H1 (cell line): ENCODE measurements at regions not wholly inside any gene's neighbourhood (a gene's known extent, or its start where the extent isn't known, plus 50 kb on each side); places are given as distances from the start of the nearest gene placed in this dataset.

Experiments used
- CTCF ChIA-PET: fragments of 300-600 bp; sonication (Branson Sonifier 250); formaldehyde crosslinking; loops from one replicate; lab custom pipeline; 2021; ENCODE audit not compliant: partially characterized antibody; lab: Charles Lee
- POLR2A ChIA-PET: fragments of 300-600 bp; sonication (Branson Sonifier 250); formaldehyde crosslinking; loops from one replicate; lab custom pipeline; 2021; ENCODE audit warnings: inconsistent platforms; ENCODE audit not compliant: partially characterized antibody; lab: Charles Lee
- DNase-seq, 2 experiments: peaks; one replicate each; pipeline versions ENCODE4 v3.0.0 to v3.0.0-alpha.2; 2010 to 2022; ENCODE audit warnings: low spot score in 2 of 2, low read depth in 1 of 2, mixed read lengths in 1 of 2
- FAIRE-seq: peaks from 2 replicates; lab custom pipeline; 2011; peaks lifted over from hg19 to GRCh38; lab: Jason Lieb, UNC
- H2AFZ ChIP-seq: 2 replicates; pipeline ENCODE4 v1.8.1; 2012; ENCODE audit warnings: low read length, inconsistent platforms
- H2AK5ac ChIP-seq: 2 replicates; pipeline ENCODE4 v1.6.1; 2013; ENCODE audit warnings: low read depth, low read length
- H2BK120ac ChIP-seq: replicated peaks from 2 replicates; pipeline ENCODE3; 2013; ENCODE audit warnings: low read depth, low read length, inconsistent platforms
- H2BK12ac ChIP-seq: 2 replicates; pipeline ENCODE4 v1.6.1; 2013; ENCODE audit warnings: low read depth, low read length
- H2BK15ac ChIP-seq: 2 replicates; pipeline ENCODE4 v1.6.1; 2013; ENCODE audit warnings: low read length
- H2BK20ac ChIP-seq: 2 replicates; pipeline ENCODE4 v1.6.1; 2013; ENCODE audit warnings: low read length
- H2BK5ac ChIP-seq: 2 replicates; pipeline ENCODE4 v1.6.1; 2013; ENCODE audit warnings: low read depth, low read length
- H3K14ac ChIP-seq: 2 replicates; pipeline ENCODE4 v1.6.1; 2013; ENCODE audit warnings: inconsistent platforms; ENCODE audit not compliant: insufficient read length
- H3K18ac ChIP-seq: 2 replicates; pipeline ENCODE4 v1.6.1; 2013; ENCODE audit warnings: low read length; ENCODE audit errors: extremely low read depth
- H3K23ac ChIP-seq: 2 replicates; pipeline ENCODE4 v1.6.1; 2013; ENCODE audit warnings: inconsistent platforms; ENCODE audit not compliant: insufficient read length
- H3K23me2 ChIP-seq: 2 replicates; pipeline ENCODE4 v1.6.1; 2013; ENCODE audit warnings: low read depth, low read length
- H3K27ac ChIP-seq: 2 replicates; pipeline ENCODE4 v1.6.1; 2011; ENCODE audit warnings: low read depth, low read length, inconsistent platforms
- H3K27me3 ChIP-seq, 4 experiments: replicated peaks in 1 of 4; 1 replicate in 1 of 4; 2 replicates in 3 of 4; pipeline versions ENCODE4 v1.6.1 to v1.8.1; 2011 to 2013; ENCODE audit warnings: low read length in 3 of 4, mild to moderate bottlenecking in 3 of 4, inconsistent platforms in 2 of 4, mixed read lengths in 2 of 4, moderate library complexity in 1 of 4; ENCODE audit not compliant: control insufficient read depth in 3 of 4, insufficient read depth in 3 of 4; ENCODE audit errors: extremely low read depth in 1 of 4
- H3K36me3 ChIP-seq, 4 experiments: 2 replicates each; pipeline versions ENCODE4 v1.6.1 to v1.8.1; 2011 to 2013; ENCODE audit warnings: mild to moderate bottlenecking in 4 of 4, low read length in 3 of 4, moderate library complexity in 2 of 4, control low read depth in 1 of 4, inconsistent platforms in 1 of 4; ENCODE audit not compliant: insufficient read depth in 4 of 4, control insufficient read depth in 2 of 4
- H3K4ac ChIP-seq: replicated peaks from 2 replicates; pipeline ENCODE3; 2013; ENCODE audit warnings: low read length, low read depth, mixed read lengths, inconsistent platforms; ENCODE audit not compliant: insufficient read length
- H3K4me1 ChIP-seq, 4 experiments: replicated peaks in 1 of 4; 1 replicate in 1 of 4; 2 replicates in 3 of 4; pipeline versions ENCODE4 v1.6.1 to v1.8.1; 2011 to 2013; ENCODE audit warnings: low read length in 3 of 4, inconsistent platforms in 2 of 4, mixed read lengths in 1 of 4; ENCODE audit not compliant: insufficient read depth in 4 of 4, control insufficient read depth in 3 of 4
- H3K4me2 ChIP-seq, 2 experiments: 2 replicates each; pipeline versions ENCODE4 v1.6.1 to v1.8.1; 2011 to 2013; ENCODE audit warnings: low read depth in 2 of 2, low read length in 2 of 2, control low read depth in 1 of 2, inconsistent platforms in 1 of 2, mild to moderate bottlenecking in 1 of 2; ENCODE audit not compliant: insufficient read depth in 1 of 2
- H3K4me3 ChIP-seq, 4 experiments: fragments of 200-600, 300-600 bp in 1 of 4; sonication (generic), shearing (Covaris generic), sonication (Bioruptor Twin) in 1 of 4; 2 replicates each; pipeline versions ENCODE4 v1.5.1 to v1.8.1; 2011 to 2016; ENCODE audit warnings: low read length in 4 of 4, low read depth in 3 of 4, control low read depth in 2 of 4, inconsistent platforms in 2 of 4, mild to moderate bottlenecking in 2 of 4, mixed read lengths in 1 of 4, moderate library complexity in 1 of 4; ENCODE audit not compliant: insufficient read depth in 2 of 4; ENCODE audit errors: extremely low read depth in 1 of 4
- H3K56ac ChIP-seq: replicated peaks from 2 replicates; pipeline ENCODE3; 2013; ENCODE audit warnings: low read depth, mild to moderate bottlenecking, mixed read lengths, low read length, inconsistent platforms; ENCODE audit not compliant: insufficient read length
- H3K79me1 ChIP-seq: 2 replicates; pipeline ENCODE4 v1.6.1; 2013; ENCODE audit warnings: low read depth, low read length, control low read depth
- H3K79me2 ChIP-seq, 2 experiments: 2 replicates each; pipeline versions ENCODE4 v1.6.1 to v1.8.1; 2012 to 2013; ENCODE audit warnings: low read length in 2 of 2, mild to moderate bottlenecking in 2 of 2, inconsistent platforms in 1 of 2; ENCODE audit not compliant: insufficient read depth in 2 of 2, control insufficient read depth in 1 of 2
- H3K9ac ChIP-seq, 4 experiments: replicated peaks in 1 of 4; 1 replicate in 1 of 4; 2 replicates in 3 of 4; pipeline versions ENCODE4 v1.6.1 to v1.8.1; 2011 to 2013; ENCODE audit warnings: low read depth in 3 of 4, low read length in 3 of 4, control low read depth in 2 of 4, mild to moderate bottlenecking in 2 of 4, moderate library complexity in 2 of 4, inconsistent platforms in 1 of 4; ENCODE audit errors: extremely low read depth in 1 of 4
- H3K9me3 ChIP-seq, 2 experiments: 2 replicates each; pipeline versions ENCODE4 v1.6.1 to v1.8.1; 2012 to 2013; ENCODE audit warnings: mild to moderate bottlenecking in 2 of 2, moderate library complexity in 2 of 2, control low read depth in 1 of 2, inconsistent platforms in 1 of 2, low read depth in 1 of 2, low read length in 1 of 2, mixed read lengths in 1 of 2; ENCODE audit not compliant: insufficient read depth in 2 of 2
- H4K20me1 ChIP-seq, 2 experiments: replicated peaks in 1 of 2; 2 replicates each; pipeline versions ENCODE3 to v1.8.1; 2011 to 2013; ENCODE audit warnings: inconsistent platforms in 2 of 2, low read length in 2 of 2, mild to moderate bottlenecking in 1 of 2; ENCODE audit not compliant: insufficient read depth in 2 of 2, control insufficient read depth in 1 of 2
- H4K5ac ChIP-seq: 2 replicates; pipeline ENCODE4 v1.6.1; 2013; ENCODE audit warnings: low read length, low read depth, mixed read lengths, inconsistent platforms; ENCODE audit not compliant: insufficient read length
- H4K8ac ChIP-seq: 2 replicates; pipeline ENCODE4 v1.8.0; 2013; ENCODE audit warnings: mild to moderate bottlenecking, moderate library complexity, low read length, inconsistent platforms; ENCODE audit not compliant: insufficient read depth; ENCODE audit errors: extremely low read depth
- H4K91ac ChIP-seq: replicated peaks from 2 replicates; pipeline ENCODE3; 2013; ENCODE audit warnings: low read length, mixed read lengths, inconsistent platforms; ENCODE audit not compliant: insufficient read length
- ATF2 ChIP-seq: IDR thresholded peaks from 2 replicates; pipeline ENCODE4 v1.6.1; 2012; ENCODE audit warnings: low read length, inconsistent platforms
- BCL11A ChIP-seq, 2 experiments: IDR thresholded peaks; one replicate each; pipeline ENCODE4 v1.6.1; 2011; ENCODE audit warnings: low read depth in 2 of 2, low read length in 2 of 2, mild to moderate bottlenecking in 2 of 2
- CBX8 ChIP-seq: fragments of 300-800, 300-1000 bp; sonication (generic); IDR thresholded peaks from 2 replicates; pipeline ENCODE4 v1.7.1; 2016; ENCODE audit warnings: low read depth, low read length, borderline replicate concordance
- CHD2 ChIP-seq: IDR thresholded peaks from 2 replicates; pipeline ENCODE4 v1.6.1; 2012; ENCODE audit warnings: low read length, improper control_type of control experiment
- CTCF ChIP-seq, 3 experiments: IDR thresholded peaks; 1 replicate in 2 of 3; 2 replicates in 1 of 3; pipeline versions ENCODE4 v1.5.1 to v1.6.1; 2011; ENCODE audit warnings: low read length in 3 of 3, mild to moderate bottlenecking in 3 of 3, inconsistent platforms in 2 of 3, low read depth in 1 of 3, moderate library complexity in 1 of 3; ENCODE audit not compliant: insufficient read depth in 1 of 3; ENCODE audit errors: control extremely low read depth in 1 of 3
- GABPA ChIP-seq: IDR thresholded peaks from 2 replicates; pipeline ENCODE4 v1.6.1; 2011; ENCODE audit warnings: mild to moderate bottlenecking, low read length, moderate library complexity, borderline replicate concordance; ENCODE audit not compliant: insufficient read depth
- HDAC6 ChIP-seq: IDR thresholded peaks from one replicate; pipeline ENCODE4 v1.7.1; 2012; ENCODE audit warnings: low read depth, mild to moderate bottlenecking, inconsistent platforms, low read length, moderate library complexity
- MAFK ChIP-seq: IDR thresholded peaks from 2 replicates; pipeline ENCODE4 v1.6.1; 2012; ENCODE audit warnings: low read depth, mild to moderate bottlenecking, improper control_type of control experiment, low read length
- MAX ChIP-seq: IDR thresholded peaks from 2 replicates; pipeline ENCODE4 v1.6.1; 2012; ENCODE audit warnings: inconsistent platforms
- NRF1 ChIP-seq: IDR thresholded peaks from 2 replicates; pipeline ENCODE4 v1.6.1; 2011; ENCODE audit warnings: mild to moderate bottlenecking, low read depth, low read length, improper control_type of control experiment
- SP4 ChIP-seq: IDR thresholded peaks from 2 replicates; pipeline ENCODE4 v1.6.1; 2012; ENCODE audit warnings: low read length, inconsistent platforms
- WGBS, 2 experiments: shearing (Covaris generic) in 1 of 2; methylation state at CpG; one replicate each; pipeline versions ENCODE4 v1.1.6 to v1.1.7; 2013 to 2015; ENCODE audit warnings: low lambda C conversion rate in 2 of 2, mixed read lengths in 2 of 2, inconsistent platforms in 1 of 2, low coverage in 1 of 2, missing lambda C conversion rate in 1 of 2; ENCODE audit not compliant: insufficient replicate concordance in 2 of 2, insufficient coverage in 1 of 2, insufficient read length in 1 of 2; ENCODE audit errors: extremely low coverage in 1 of 2, missing lambda C conversion rate in 1 of 2; 5-methylcytosine and 5-hydroxymethylcytosine counted together

GRCh38 chrX:39226251-39226650, 425.0 kb downstream of the MID1IP1 start:
- Histone ChIP-seq H2AFZ (no peak overlapping the region), H2BK5ac (no peak overlapping the region), H4K8ac (no peak overlapping the region), H3K4me1 (no peaks in the 10 kb centered on the region; a peak in 1 of 7 replicates), H3K9ac (no peak overlapping the region), H3K23me2 (no peaks in the 10 kb centered on the region)
- TF ChIP-seq BCL11A (IDR thresholded peaks at IDR 0.05; ENCODE audit: low read depth in 2 of 2, low read length in 2 of 2) = no peak
- TF ChIP-seq ATF2 = no peak
- no peak for TF ChIP-seq CTCF (IDR thresholded peaks at IDR 0.05; ENCODE audit: control extremely low read depth in 1 of 3, insufficient read depth in 1 of 3, low read depth in 1 of 3, low read length in 3 of 3)
- TF ChIP-seq CBX8 = no peak
- no peak for TF ChIP-seq NRF1
- no peak for TF ChIP-seq SP4
- no peak for TF ChIP-seq CHD2
- TF ChIP-seq MAFK = no peak
- TF ChIP-seq GABPA = no peak
- no peak for TF ChIP-seq MAX
- TF ChIP-seq HDAC6 = no peak
- TF ChIP-seq, all 59 proteins: peak for 0
- no peak overlapping the region for H4K5ac ChIP-seq
- FAIRE-seq (no peak), DNase-seq (no peak)
- no peak overlapping the region for H3K4ac ChIP-seq
- 79% methylated on average over 6 of the region's 6 CpGs; no CpG with 5 or more reads in 1 of the 2 experiments for WGBS, 2 experiments
- no peak overlapping the region for H4K91ac ChIP-seq
- H3K36me3 ChIP-seq = no peaks in the 10 kb centered on the region
- no peak overlapping the region for H2AK5ac ChIP-seq
- ChIA-PET CTCF (interaction anchor here (0.5 kb wide), 1 partner anchor 59 kb away, joined by 4 read pairs; no protein-coding TSS in a partner anchor), POLR2A (no interaction called here)
- H2BK12ac ChIP-seq = no peak overlapping the region
- H4K20me1 ChIP-seq = no peaks in the 10 kb centered on the region
- no peak overlapping the region for H3K14ac ChIP-seq
- no peaks in the 10 kb centered on the region for H3K27me3 ChIP-seq
- no peaks in the 10 kb centered on the region for H3K79me2 ChIP-seq
- no peak overlapping the region for H2BK15ac ChIP-seq
- H3K4me3 ChIP-seq = no peak overlapping the region
- no peak overlapping the region for H3K27ac ChIP-seq
- no peak overlapping the region for H2BK120ac ChIP-seq
- H3K23ac ChIP-seq = no peak overlapping the region
- no peaks in the 10 kb centered on the region for H3K79me1 ChIP-seq
- H3K56ac ChIP-seq = no peak overlapping the region
- no peak overlapping the region for H2BK20ac ChIP-seq
- no peak overlapping the region for H3K18ac ChIP-seq
- no peaks in the 10 kb centered on the region for H3K9me3 ChIP-seq
- H3K4me2 ChIP-seq = no peak overlapping the region
